Kasumi-1 (cell line): ENCODE measurements at regions not wholly inside any gene's neighbourhood (a gene's known extent, or its start where the extent isn't known, plus 50 kb on each side); places are given as distances from the start of the nearest gene placed in this dataset.
"Not testable (repeated sequence)": the region's sequence is repeated elsewhere in the genome, so short reads cannot be mapped to it uniquely, and the experiment has no call there.

Source experiments
- DNase-seq, 2 experiments: peaks; one replicate each; lab custom pipeline; 2025; lab: John Stamatoyannopoulos, UW

- no peak for DNase-seq
Measured at GRCh38 chr11:23480736-23481135, 620.5 kb upstream of the CCDC179 start.

GRCh38 chr11:23484146-23484545, 623.9 kb upstream of the CCDC179 start:
- not testable (repeated sequence) for DNase-seq

- not testable (repeated sequence) for DNase-seq
Measured at GRCh38 chr11:23484618-23485017, 624.3 kb upstream of the CCDC179 start.

GRCh38 chr11:23490557-23491235, 630.4 kb upstream of the CCDC179 start:
- DNase-seq, result no peak

GRCh38 chr11:23494981-23495380, 634.7 kb upstream of the CCDC179 start:
- no peak for DNase-seq

GRCh38 chr11:23496340-23496739, 636.1 kb upstream of the CCDC179 start:
- DNase-seq, result no peak

GRCh38 chr11:23497040-23497439, 636.8 kb upstream of the CCDC179 start:
- peak; percentile 61 to 82 for DNase-seq

GRCh38 chr11:23502389-23502788, 642.1 kb upstream of the CCDC179 start:
- DNase-seq, result no peak

GRCh38 chr11:23502826-23503225, 642.6 kb upstream of the CCDC179 start:
- DNase-seq, result no peak

GRCh38 chr11:23509023-23509422, 648.7 kb upstream of the CCDC179 start:
- no peak for DNase-seq

- DNase-seq, result no peak
Measured at GRCh38 chr11:23509821-23510220, 649.5 kb upstream of the CCDC179 start.

- DNase-seq, result no peak
Measured at GRCh38 chr11:23519194-23519593, 658.9 kb upstream of the CCDC179 start.

GRCh38 chr11:23520226-23520960, 660.1 kb upstream of the CCDC179 start:
- DNase-seq, result no peak

- DNase-seq, result no peak
Measured at GRCh38 chr11:23536907-23537306, 676.6 kb upstream of the CCDC179 start.

GRCh38 chr11:23539556-23539955, 679.3 kb upstream of the CCDC179 start:
- DNase-seq, result no peak

GRCh38 chr11:23540101-23540561, 679.9 kb upstream of the CCDC179 start:
- DNase-seq, result peak; percentile 67 to 69

GRCh38 chr11:23542189-23542588, 681.9 kb upstream of the CCDC179 start:
- no peak for DNase-seq

- no peak for DNase-seq
Measured at GRCh38 chr11:23542816-23543215, 682.5 kb upstream of the CCDC179 start.

GRCh38 chr11:23543651-23544222, 683.5 kb upstream of the CCDC179 start:
- DNase-seq, result peak in 1 of 2 experiments; percentile 2

GRCh38 chr11:23551706-23552105, 691.4 kb upstream of the CCDC179 start:
- no peak for DNase-seq

GRCh38 chr11:23554002-23554401, 693.7 kb upstream of the CCDC179 start:
- DNase-seq, result no peak

- no peak for DNase-seq
Measured at GRCh38 chr11:23555085-23555484, 694.8 kb upstream of the CCDC179 start.

- no peak for DNase-seq
Measured at GRCh38 chr11:23556163-23556750, 696.0 kb upstream of the CCDC179 start.
